IMR-90 (cell line): ENCODE measurements at regions not wholly inside any gene's neighbourhood (a gene's known extent, or its start where the extent isn't known, plus 50 kb on each side); places are given as distances from the start of the nearest gene placed in this dataset.

Experiments
- FOS ChIP-seq: fragments of 150-350 bp; IDR thresholded peaks from 2 replicates; pipeline ENCODE4 v1.6.1; 2016; ENCODE audit warnings: low read depth, low read length
- MAFK ChIP-seq: IDR thresholded peaks from 2 replicates; pipeline ENCODE4 v1.6.1; 2012; ENCODE audit warnings: low read depth, low read length, improper control_type of control experiment
- POLR2A ChIP-seq: IDR thresholded peaks from 2 replicates; pipeline ENCODE4 v1.6.1; 2012; ENCODE audit warnings: mild to moderate bottlenecking, low read depth, low read length
- TF ChIP-seq, protein P1 (sequence below): fragments of 150-350 bp; IDR thresholded peaks from 2 replicates; pipeline ENCODE4 v1.6.1; 2017; ENCODE audit warnings: mild to moderate bottlenecking, antibody characterized with exemption, low read length, low read depth
- TF ChIP-seq, protein P2 (sequence below): conservative IDR thresholded peaks from 2 replicates; pipeline ENCODE4 v1.5.1; 2012; ENCODE audit warnings: mild to moderate bottlenecking, low read depth, low read length, improper control_type of control experiment

DNA sequence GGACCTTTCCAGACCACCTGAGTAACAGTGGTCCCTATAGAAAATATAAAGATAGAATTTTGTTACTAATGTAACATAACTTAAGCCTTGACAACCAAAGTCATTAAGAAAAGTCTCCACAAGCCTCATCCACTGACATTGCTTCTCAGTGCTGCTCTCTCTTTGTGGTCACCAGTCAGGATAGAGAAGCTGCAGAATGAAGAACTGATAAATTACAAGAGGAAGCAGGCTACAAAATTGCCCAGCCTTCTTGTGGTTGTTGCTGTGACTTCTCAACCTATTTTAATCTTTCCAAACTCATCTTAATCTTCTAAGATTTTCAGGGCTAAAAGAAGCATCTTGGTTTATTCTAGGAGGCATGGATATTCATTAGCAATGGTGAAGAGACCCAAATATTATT, 343.8 kb downstream of the MZT1 start:
- TF ChIP-seq POLR2A (no peak), MAFK (no peak), FOS (no peak)
- TF ChIP-seq, protein P1, sequence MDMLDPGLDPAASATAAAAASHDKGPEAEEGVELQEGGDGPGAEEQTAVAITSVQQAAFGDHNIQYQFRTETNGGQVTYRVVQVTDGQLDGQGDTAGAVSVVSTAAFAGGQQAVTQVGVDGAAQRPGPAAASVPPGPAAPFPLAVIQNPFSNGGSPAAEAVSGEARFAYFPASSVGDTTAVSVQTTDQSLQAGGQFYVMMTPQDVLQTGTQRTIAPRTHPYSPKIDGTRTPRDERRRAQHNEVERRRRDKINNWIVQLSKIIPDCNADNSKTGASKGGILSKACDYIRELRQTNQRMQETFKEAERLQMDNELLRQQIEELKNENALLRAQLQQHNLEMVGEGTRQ, result no peak
- TF ChIP-seq, protein P2, sequence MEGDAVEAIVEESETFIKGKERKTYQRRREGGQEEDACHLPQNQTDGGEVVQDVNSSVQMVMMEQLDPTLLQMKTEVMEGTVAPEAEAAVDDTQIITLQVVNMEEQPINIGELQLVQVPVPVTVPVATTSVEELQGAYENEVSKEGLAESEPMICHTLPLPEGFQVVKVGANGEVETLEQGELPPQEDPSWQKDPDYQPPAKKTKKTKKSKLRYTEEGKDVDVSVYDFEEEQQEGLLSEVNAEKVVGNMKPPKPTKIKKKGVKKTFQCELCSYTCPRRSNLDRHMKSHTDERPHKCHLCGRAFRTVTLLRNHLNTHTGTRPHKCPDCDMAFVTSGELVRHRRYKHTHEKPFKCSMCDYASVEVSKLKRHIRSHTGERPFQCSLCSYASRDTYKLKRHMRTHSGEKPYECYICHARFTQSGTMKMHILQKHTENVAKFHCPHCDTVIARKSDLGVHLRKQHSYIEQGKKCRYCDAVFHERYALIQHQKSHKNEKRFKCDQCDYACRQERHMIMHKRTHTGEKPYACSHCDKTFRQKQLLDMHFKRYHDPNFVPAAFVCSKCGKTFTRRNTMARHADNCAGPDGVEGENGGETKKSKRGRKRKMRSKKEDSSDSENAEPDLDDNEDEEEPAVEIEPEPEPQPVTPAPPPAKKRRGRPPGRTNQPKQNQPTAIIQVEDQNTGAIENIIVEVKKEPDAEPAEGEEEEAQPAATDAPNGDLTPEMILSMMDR, result no peak
